K562 (cell line): ENCODE measurements at regions not wholly inside any gene's neighbourhood (a gene's known extent, or its start where the extent isn't known, plus 50 kb on each side); places are given as distances from the start of the nearest gene placed in this dataset.

Source experiments
- ATAC-seq: fragments of 200-7000 bp; cut with Tn5 transposase; 3 replicates; pipeline ENCODE4 v1.9.1; 2020; ENCODE audit warnings: moderate library complexity
- BruUV-seq: library from RNA; stranded (reverse); fragments of 400-500 nt; replicated peaks from 2 replicates; lab custom pipeline; 2021; lab: Mats Ljungman, UMichigan
- CTCF ChIA-PET: fragments of 300-600 bp; formaldehyde crosslinking; extraction: SDS; loops from one replicate; lab custom pipeline; 2021; ENCODE audit warnings: low intra/inter-chr PET ratio; lab: Yijun Ruan, JAX
- POLR2A ChIA-PET: fragments of 300-600, 350-650 bp; sonication (Branson Sonifier 250); formaldehyde crosslinking; extraction: SDS; loops from one replicate; lab custom pipeline; 2021; ENCODE audit warnings: antibody characterized with exemption, inconsistent platforms; lab: Yijun Ruan, JAX
- DNase-seq, 4 experiments: peaks; one replicate each; pipeline versions ENCODE4 v3.0.0 to v3.0.0-alpha.2; 2011 to 2018; ENCODE audit warnings: low spot score in 3 of 4, mixed read lengths in 3 of 4; ENCODE audit errors: extremely low read depth in 1 of 4
- FAIRE-seq: peaks from 2 replicates; lab custom pipeline; 2011; peaks lifted over from hg19 to GRCh38; lab: Jason Lieb, UNC
- H2AFZ ChIP-seq: 2 replicates; pipeline ENCODE4 v1.6.0; 2011; ENCODE audit warnings: low read depth, low read length, control low read depth, inconsistent platforms
- H3K27ac ChIP-seq: fragments of 200-600 bp; 3 replicates; pipeline ENCODE4 v1.8.0; 2011; ENCODE audit warnings: low read depth, mild to moderate bottlenecking, control low read depth, inconsistent platforms, low read length, moderate library complexity, mixed read lengths; ENCODE audit errors: extremely low read depth
- H3K27me3 ChIP-seq, 2 experiments: fragments of 300-600 bp in 1 of 2; 2 replicates in 1 of 2; 3 replicates in 1 of 2; pipeline versions ENCODE4 v1.6.0 to v1.8.0; 2011; ENCODE audit warnings: inconsistent platforms in 2 of 2, low read length in 2 of 2, mild to moderate bottlenecking in 1 of 2, mixed read lengths in 1 of 2, moderate library complexity in 1 of 2; ENCODE audit not compliant: control insufficient read depth in 2 of 2, insufficient read depth in 2 of 2
- H3K36me3 ChIP-seq: fragments of 300-600 bp; 3 replicates; pipeline ENCODE4 v1.8.0; 2011; ENCODE audit warnings: mild to moderate bottlenecking, low read length, inconsistent platforms; ENCODE audit not compliant: control insufficient read depth, insufficient read depth
- H3K4me1 ChIP-seq, 2 experiments: fragments of 200-600 bp in 1 of 2; replicated peaks in 1 of 2; 2 replicates in 1 of 2; 3 replicates in 1 of 2; pipeline versions ENCODE4 v1.5.1 to v1.8.0; 2011; ENCODE audit warnings: inconsistent platforms in 2 of 2, low read length in 2 of 2, mild to moderate bottlenecking in 1 of 2, mixed read lengths in 1 of 2, moderate library complexity in 1 of 2; ENCODE audit not compliant: control insufficient read depth in 2 of 2, insufficient read depth in 2 of 2
- H3K4me2 ChIP-seq: 2 replicates; pipeline ENCODE4 v1.6.1; 2011; ENCODE audit warnings: low read length, control low read depth, inconsistent platforms, mixed read lengths; ENCODE audit not compliant: insufficient read depth
- H3K4me3 ChIP-seq: fragments of 200-600 bp; sonication (generic), shearing (Covaris generic); 2 replicates; pipeline ENCODE4 v1.5.1; 2016; ENCODE audit warnings: control low read depth, inconsistent platforms
- H3K79me2 ChIP-seq: fragments of 200-600 bp; 3 replicates; pipeline ENCODE4 v1.8.0; 2011; ENCODE audit warnings: low read length, inconsistent platforms; ENCODE audit not compliant: control insufficient read depth, insufficient read depth
- H3K9ac ChIP-seq, 2 experiments: 2 replicates each; pipeline versions ENCODE4 v1.6.0 to v1.6.1; 2011; ENCODE audit warnings: low read depth in 2 of 2, low read length in 2 of 2, control low read depth in 1 of 2, inconsistent platforms in 1 of 2, mild to moderate bottlenecking in 1 of 2, mixed read lengths in 1 of 2; ENCODE audit not compliant: insufficient read depth in 1 of 2
- H3K9me1 ChIP-seq: one replicate; pipeline ENCODE4 v1.6.0; 2011; ENCODE audit warnings: inconsistent platforms, mild to moderate bottlenecking, low read length, moderate library complexity; ENCODE audit not compliant: control insufficient read depth, insufficient read depth
- H3K9me3 ChIP-seq: replicated peaks from 2 replicates; pipeline ENCODE4 v1.5.1; 2011; ENCODE audit warnings: low read depth, low read length, inconsistent platforms; ENCODE audit not compliant: control insufficient read depth, insufficient read depth
- H4K20me1 ChIP-seq: replicated peaks from 2 replicates; pipeline ENCODE4 v1.6.1; 2011; ENCODE audit warnings: low read length, inconsistent platforms, mixed read lengths; ENCODE audit not compliant: control insufficient read depth, insufficient read depth
- CAMTA2 ChIP-seq: fragments of 250-450 bp; sonication (Bioruptor Pico); conservative IDR thresholded peaks from 2 replicates; pipeline ENCODE4 v1.5.1; 2022
- CCNT2 ChIP-seq: IDR thresholded peaks from 2 replicates; pipeline ENCODE4 v1.6.1; 2011; ENCODE audit warnings: borderline replicate concordance, low read depth, mild to moderate bottlenecking, moderate library complexity, mixed read lengths, low read length; ENCODE audit not compliant: insufficient read length; ENCODE audit errors: extremely low read depth
- CEBPB ChIP-seq: fragments of 450-650 bp; IDR thresholded peaks from 2 replicates; pipeline ENCODE4 v1.6.1; 2016; ENCODE audit warnings: missing genetic modification characterization, missing compliant biosample characterization
- GTF2F1 ChIP-seq: IDR thresholded peaks from 2 replicates; pipeline ENCODE4 v1.6.1; 2011; ENCODE audit warnings: low read depth, low read length, improper control_type of control experiment
- MECOM ChIP-seq: fragments of 250-450 bp; sonication (Bioruptor Pico); IDR thresholded peaks from 2 replicates; pipeline ENCODE4 v1.8.0; 2022; ENCODE audit warnings: inconsistent platforms
- NUFIP1 ChIP-seq: fragments of 450-650 bp; IDR thresholded peaks from 2 replicates; pipeline ENCODE4 v1.6.1; 2018; ENCODE audit not compliant: partially characterized antibody
- RAD51 ChIP-seq: fragments of 450-650 bp; IDR thresholded peaks from 2 replicates; pipeline ENCODE4 v1.7.1; 2016; ENCODE audit warnings: low read depth, mild to moderate bottlenecking, borderline replicate concordance
- TFAP4 ChIP-seq: sonication (generic); formaldehyde crosslinking; IDR thresholded peaks from 2 replicates; pipeline ENCODE4 v1.8.0; 2022; ENCODE audit warnings: missing genetic modification reagents, mild to moderate bottlenecking, moderate library complexity, borderline replicate concordance
- U2AF1 ChIP-seq: fragments of 200-400 bp; formaldehyde crosslinking; optimal IDR thresholded peaks from 2 replicates; pipeline ENCODE3; 2017; ENCODE audit warnings: mild to moderate bottlenecking, low read depth, low read length, moderate library complexity
- WGBS: fragments of 100-300 bp; shearing (Covaris generic); methylation state at CpG from one replicate; pipeline ENCODE4 v1.1.6; 2016; ENCODE audit warnings: low coverage, mixed read lengths; ENCODE audit not compliant: insufficient coverage; ENCODE audit errors: missing lambda C conversion rate; 5-methylcytosine and 5-hydroxymethylcytosine counted together
- in situ Hi-C: fragments of 300-500 bp; cut with MboI; formaldehyde crosslinking; loops from 4 replicates; pipeline ENCODE4 v1.15.0; 2018; ENCODE audit warnings: inconsistent platforms, mixed read lengths
- intact Hi-C: fragments of 100-400 bp; cut with micrococcal nuclease; formaldehyde crosslinking; loops from 2 replicates; pipeline ENCODE4 v1.14.2; 2022

- in situ Hi-C loops, result no loop called here
- Histone ChIP-seq H2AFZ (no peak overlapping the region), H3K4me1 (no peaks in the 10 kb centered on the region), H3K9me3 (no peaks in the 10 kb centered on the region), H3K9me1 (no peaks in the 10 kb centered on the region), H3K79me2 (no peaks in the 10 kb centered on the region), H3K4me3 (no peak overlapping the region), H3K27ac (no peak overlapping the region), H4K20me1 (no peaks in the 10 kb centered on the region), H3K4me2 (no peak overlapping the region), H3K27me3 (no peaks in the 10 kb centered on the region; a peak in 1 of 5 replicates), H3K36me3 (no peaks in the 10 kb centered on the region), H3K9ac (no peak overlapping the region)
- WGBS, result 50% methylated on average over 25 of the region's 49 CpGs
- DNase-seq, result no peak
- no peak for ATAC-seq
- intact Hi-C loops, result loop anchor here (10.0 kb wide), 1 partner anchor 518 kb away; no protein-coding TSS in a partner anchor
- TF ChIP-seq CCNT2 (no peak), U2AF1 (no peak), CAMTA2 (CRISPR knock-in tag) (no peak), NUFIP1 (no peak), MECOM (CRISPR knock-in tag) (no peak), GTF2F1 (no peak), TFAP4 (no peak), CEBPB (no peak), RAD51 (no peak)
- ChIA-PET CTCF (no interaction called here), POLR2A (no interaction called here)
- no peak for FAIRE-seq
- BruUV-seq, result no TSS peak
Measured at GRCh38 chr4:138553001-138553845, 311.1 kb upstream of the SLC7A11 start.
